ENCODE measurements at regions not wholly inside any gene's neighbourhood (a gene's known extent, or its start where the extent isn't known, plus 50 kb on each side); places are given as distances from the start of the nearest gene placed in this dataset.

- H3K4me3 ChIP-seq (ENCODE audit: low read length) = no peak overlapping the region
- H3K9me3 ChIP-seq (ENCODE audit: low read length) = no peaks in the 10 kb centered on the region
- no peaks in the 10 kb centered on the region for H3K36me3 ChIP-seq (ENCODE audit: insufficient read depth, low read length)
- peaks cover 15% of the 10 kb centered on the region for H3K4me1 ChIP-seq (ENCODE audit: insufficient read depth, low read length)
- no peak overlapping the region for H2AFZ ChIP-seq (ENCODE audit: low read depth, low read length)
- H3K27me3 ChIP-seq (ENCODE audit: insufficient read depth, low read length) = no peaks in the 10 kb centered on the region
These were observed 175.2 kb upstream of the IVNS1ABP start for GRCh38 chr1:185492089-185492825.

GRCh38 chr1:185491604-185492003 lies 174.6 kb upstream of the IVNS1ABP start:
- H2AFZ ChIP-seq (ENCODE audit: low read depth, low read length) = no peak overlapping the region
- no peaks in the 10 kb centered on the region for H3K36me3 ChIP-seq (ENCODE audit: insufficient read depth, low read length)
- peaks cover 17% of the 10 kb centered on the region for H3K4me1 ChIP-seq (ENCODE audit: insufficient read depth, low read length)
- H3K4me3 ChIP-seq (ENCODE audit: low read length) = no peak overlapping the region
- H3K27me3 ChIP-seq (ENCODE audit: insufficient read depth, low read length) = no peaks in the 10 kb centered on the region
- no peaks in the 10 kb centered on the region for H3K9me3 ChIP-seq (ENCODE audit: low read length)

- Histone ChIP-seq H3K9me3 (ENCODE audit: low read length) (no peaks in the 10 kb centered on the region), H3K4me3 (ENCODE audit: low read length) (no peak overlapping the region), H3K4me1 (ENCODE audit: insufficient read depth, low read length) (peaks cover 23% of the 10 kb centered on the region), H3K36me3 (ENCODE audit: insufficient read depth, low read length) (no peaks in the 10 kb centered on the region), H3K27me3 (ENCODE audit: insufficient read depth, low read length) (no peaks in the 10 kb centered on the region), H2AFZ (ENCODE audit: low read depth, low read length) (no peak overlapping the region)
These were observed 173.9 kb upstream of the IVNS1ABP start for GRCh38 chr1:185490924-185491323.

- H3K9me3 ChIP-seq (ENCODE audit: low read length) = no peaks in the 10 kb centered on the region
- H3K27me3 ChIP-seq (ENCODE audit: insufficient read depth, low read length) = no peaks in the 10 kb centered on the region
- no peak overlapping the region for H3K4me3 ChIP-seq (ENCODE audit: low read length)
- peaks cover 26% of the 10 kb centered on the region for H3K4me1 ChIP-seq (ENCODE audit: insufficient read depth, low read length)
- no peak overlapping the region for H2AFZ ChIP-seq (ENCODE audit: low read depth, low read length)
- no peaks in the 10 kb centered on the region for H3K36me3 ChIP-seq (ENCODE audit: insufficient read depth, low read length)
These were observed 172.4 kb upstream of the IVNS1ABP start for GRCh38 chr1:185489406-185489805.

GRCh38 chr1:185488808-185489207 lies 171.8 kb upstream of the IVNS1ABP start:
- Histone ChIP-seq H3K4me1 (ENCODE audit: insufficient read depth, low read length) (peaks cover 32% of the 10 kb centered on the region), H3K9me3 (ENCODE audit: low read length) (no peaks in the 10 kb centered on the region), H2AFZ (ENCODE audit: low read depth, low read length) (no peak overlapping the region), H3K4me3 (ENCODE audit: low read length) (no peak overlapping the region), H3K36me3 (ENCODE audit: insufficient read depth, low read length) (no peaks in the 10 kb centered on the region), H3K27me3 (ENCODE audit: insufficient read depth, low read length) (no peaks in the 10 kb centered on the region)

- no peaks in the 10 kb centered on the region for H3K36me3 ChIP-seq (ENCODE audit: insufficient read depth, low read length)
- no peak overlapping the region for H2AFZ ChIP-seq (ENCODE audit: low read depth, low read length)
- no peaks in the 10 kb centered on the region for H3K27me3 ChIP-seq (ENCODE audit: insufficient read depth, low read length)
- H3K9me3 ChIP-seq (ENCODE audit: low read length) = no peaks in the 10 kb centered on the region
- H3K4me1 ChIP-seq (ENCODE audit: insufficient read depth, low read length) = peaks cover 36% of the 10 kb centered on the region
- H3K4me3 ChIP-seq (ENCODE audit: low read length) = no peak overlapping the region
These were observed 170.9 kb upstream of the IVNS1ABP start for GRCh38 chr1:185487936-185488335.

GRCh38 chr1:185487026-185487425 lies 170.0 kb upstream of the IVNS1ABP start:
- H3K36me3 ChIP-seq (ENCODE audit: insufficient read depth, low read length) = no peaks in the 10 kb centered on the region
- H3K4me1 ChIP-seq (ENCODE audit: insufficient read depth, low read length) = peaks cover 36% of the 10 kb centered on the region
- H3K9me3 ChIP-seq (ENCODE audit: low read length) = no peaks in the 10 kb centered on the region
- no peaks in the 10 kb centered on the region for H3K27me3 ChIP-seq (ENCODE audit: insufficient read depth, low read length)
- H3K4me3 ChIP-seq (ENCODE audit: low read length) = no peak overlapping the region
- H2AFZ ChIP-seq (ENCODE audit: low read depth, low read length) = no peak overlapping the region

GRCh38 chr1:185486346-185486745 lies 169.3 kb upstream of the IVNS1ABP start:
- Histone ChIP-seq H3K36me3 (ENCODE audit: insufficient read depth, low read length) (no peaks in the 10 kb centered on the region), H3K4me1 (ENCODE audit: insufficient read depth, low read length) (peaks cover 36% of the 10 kb centered on the region), H3K9me3 (ENCODE audit: low read length) (no peaks in the 10 kb centered on the region), H3K4me3 (ENCODE audit: low read length) (no peak overlapping the region), H2AFZ (ENCODE audit: low read depth, low read length) (no peak overlapping the region), H3K27me3 (ENCODE audit: insufficient read depth, low read length) (no peaks in the 10 kb centered on the region)

GRCh38 chr1:185483664-185484450 lies 166.8 kb upstream of the IVNS1ABP start:
- Histone ChIP-seq H3K4me1 (ENCODE audit: insufficient read depth, low read length) (peaks cover 56% of the 10 kb centered on the region), H3K9me3 (ENCODE audit: low read length) (no peaks in the 10 kb centered on the region), H3K36me3 (ENCODE audit: insufficient read depth, low read length) (no peaks in the 10 kb centered on the region), H2AFZ (ENCODE audit: low read depth, low read length) (no peak overlapping the region), H3K27me3 (ENCODE audit: insufficient read depth, low read length) (no peaks in the 10 kb centered on the region), H3K4me3 (ENCODE audit: low read length) (no peak overlapping the region)

GRCh38 chr1:185483217-185483616 lies 166.2 kb upstream of the IVNS1ABP start:
- Histone ChIP-seq H3K9me3 (ENCODE audit: low read length) (no peaks in the 10 kb centered on the region), H3K36me3 (ENCODE audit: insufficient read depth, low read length) (no peaks in the 10 kb centered on the region), H2AFZ (ENCODE audit: low read depth, low read length) (no peak overlapping the region), H3K27me3 (ENCODE audit: insufficient read depth, low read length) (no peaks in the 10 kb centered on the region), H3K4me1 (ENCODE audit: insufficient read depth, low read length) (peaks cover 54% of the 10 kb centered on the region), H3K4me3 (ENCODE audit: low read length) (no peak overlapping the region)

- H3K27me3 ChIP-seq (ENCODE audit: insufficient read depth, low read length) = no peaks in the 10 kb centered on the region
- no peaks in the 10 kb centered on the region for H3K9me3 ChIP-seq (ENCODE audit: low read length)
- H3K4me3 ChIP-seq (ENCODE audit: low read length) = no peak overlapping the region
- no peak overlapping the region for H2AFZ ChIP-seq (ENCODE audit: low read depth, low read length)
- H3K36me3 ChIP-seq (ENCODE audit: insufficient read depth, low read length) = no peaks in the 10 kb centered on the region
- H3K4me1 ChIP-seq (ENCODE audit: insufficient read depth, low read length) = peaks cover 43% of the 10 kb centered on the region
These were observed 163.5 kb upstream of the IVNS1ABP start for GRCh38 chr1:185480545-185480944.

- Histone ChIP-seq H3K36me3 (ENCODE audit: insufficient read depth, low read length) (no peaks in the 10 kb centered on the region), H3K4me3 (ENCODE audit: low read length) (no peak overlapping the region), H3K27me3 (ENCODE audit: insufficient read depth, low read length) (no peaks in the 10 kb centered on the region), H3K4me1 (ENCODE audit: insufficient read depth, low read length) (peaks cover 43% of the 10 kb centered on the region), H2AFZ (ENCODE audit: low read depth, low read length) (no peak overlapping the region), H3K9me3 (ENCODE audit: low read length) (no peaks in the 10 kb centered on the region)
These were observed 162.8 kb upstream of the IVNS1ABP start for GRCh38 chr1:185479796-185480195.

GRCh38 chr1:185478877-185479276 lies 161.8 kb upstream of the IVNS1ABP start:
- Histone ChIP-seq H3K9me3 (ENCODE audit: low read length) (no peaks in the 10 kb centered on the region), H2AFZ (ENCODE audit: low read depth, low read length) (no peak overlapping the region), H3K36me3 (ENCODE audit: insufficient read depth, low read length) (no peaks in the 10 kb centered on the region), H3K27me3 (ENCODE audit: insufficient read depth, low read length) (no peaks in the 10 kb centered on the region), H3K4me1 (ENCODE audit: insufficient read depth, low read length) (peaks cover 38% of the 10 kb centered on the region), H3K4me3 (ENCODE audit: low read length) (no peak overlapping the region)

Measured in neuron (in vitro differentiated cells).